Uterus (tissue), 2 donors: ENCODE measurements at regions not wholly inside any gene's neighbourhood (a gene's known extent, or its start where the extent isn't known, plus 50 kb on each side); places are given as distances from the start of the nearest gene placed in this dataset.

Experiments
- CTCF ChIP-seq, 4 experiments: fragments of 200-600 bp in 2 of 4; fragments of 450-650 bp in 2 of 4; sonication (generic) in 2 of 4; IDR thresholded peaks; one replicate each; pipeline ENCODE4 v1.5.1; 2016 to 2019; ENCODE audit warnings: antibody characterized with exemption in 4 of 4, mild to moderate bottlenecking in 2 of 4, moderate library complexity in 1 of 4
- POLR2A ChIP-seq, 2 donors: fragments of 450-650 bp; IDR thresholded peaks; one replicate each; pipeline ENCODE4 v1.6.1; 2016; ENCODE audit warnings: antibody characterized with exemption in 2 of 2, mild to moderate bottlenecking in 1 of 2, moderate library complexity in 1 of 2

- TF ChIP-seq CTCF (IDR thresholded peaks at IDR 0.05) (no peak), POLR2A (IDR thresholded peaks at IDR 0.05) (no peak)
Measured at GRCh38 chr12:23340351-23340750, 609.1 kb downstream of the SOX5 start.
